Panc1 (cell line): ENCODE measurements at regions not wholly inside any gene's neighbourhood (a gene's known extent, or its start where the extent isn't known, plus 50 kb on each side); places are given as distances from the start of the nearest gene placed in this dataset.

ENCODE experiments used
- ATAC-seq: fragments of 200-7000 bp; cut with Tn5 transposase; 2 replicates; pipeline ENCODE4 v1.9.1; 2020; ENCODE audit warnings: mild to moderate bottlenecking, moderate library complexity
- BruUV-seq: library from RNA; stranded (reverse); fragments of 400-500 nt; replicated peaks from 2 replicates; lab custom pipeline; 2021; lab: Mats Ljungman, UMichigan
- CTCF ChIA-PET: fragments of 300-600 bp; sonication (Branson Sonifier 250); formaldehyde crosslinking; loops from one replicate; lab custom pipeline; 2022; ENCODE audit warnings: antibody characterized with exemption; lab: Charles Lee
- POLR2A ChIA-PET: fragments of 300-600 bp; sonication (Branson Sonifier 250); formaldehyde crosslinking; loops from one replicate; lab custom pipeline; 2022; ENCODE audit warnings: antibody characterized with exemption; lab: Charles Lee
- DNase-seq: peaks from one replicate; pipeline ENCODE4 v3.0.0-alpha.2; 2010; ENCODE audit warnings: low read depth, low spot score
- H3K27ac ChIP-seq: 2 replicates; pipeline ENCODE4 v1.5.1; 2011; ENCODE audit warnings: mild to moderate bottlenecking, low read length, inconsistent platforms
- H3K27me3 ChIP-seq: fragments of 200-500 bp; sonication (Bioruptor generic); 2 replicates; pipeline ENCODE4 v1.6.0; 2014; ENCODE audit warnings: low read length, inconsistent platforms; ENCODE audit not compliant: control insufficient read depth, insufficient read depth
- H3K36me3 ChIP-seq: fragments of 200-500 bp; sonication (Bioruptor generic); 2 replicates; pipeline ENCODE4 v1.5.1; 2014; ENCODE audit warnings: inconsistent platforms, mild to moderate bottlenecking, low read length, moderate library complexity; ENCODE audit not compliant: control insufficient read depth, insufficient read depth
- H3K4me1 ChIP-seq: 2 replicates; pipeline ENCODE4 v1.5.1; 2011; ENCODE audit warnings: inconsistent platforms, mild to moderate bottlenecking, low read length, moderate library complexity; ENCODE audit not compliant: control insufficient read depth, insufficient read depth
- H3K4me3 ChIP-seq, 2 experiments: 2 replicates each; pipeline ENCODE4 v1.5.1; 2011 to 2012; ENCODE audit warnings: low read depth in 2 of 2, low read length in 2 of 2, mild to moderate bottlenecking in 2 of 2, inconsistent platforms in 1 of 2, moderate library complexity in 1 of 2
- H3K9me3 ChIP-seq: fragments of 200-500 bp; sonication (Bioruptor generic); 2 replicates; pipeline ENCODE4 v1.5.1; 2014; ENCODE audit warnings: low read depth, mild to moderate bottlenecking, inconsistent platforms, low read length, moderate library complexity; ENCODE audit not compliant: control insufficient read depth, insufficient read depth
- CTCF ChIP-seq: fragments of 450-650 bp; IDR thresholded peaks from 2 replicates; pipeline ENCODE4 v1.5.1; 2017; ENCODE audit warnings: mild to moderate bottlenecking
- POLR2AphosphoS5 ChIP-seq: IDR thresholded peaks from 2 replicates; pipeline ENCODE4 v1.6.1; 2012; ENCODE audit warnings: mild to moderate bottlenecking, low read depth, low read length, moderate library complexity
- REST ChIP-seq, 2 experiments: IDR thresholded peaks; 2 replicates each; pipeline ENCODE4 v1.6.1; 2011 to 2012; ENCODE audit warnings: low read depth in 2 of 2, control low read depth in 1 of 2, low read length in 1 of 2, mild to moderate bottlenecking in 1 of 2, moderate library complexity in 1 of 2; ENCODE audit not compliant: insufficient read depth in 1 of 2
- SIN3A ChIP-seq: IDR thresholded peaks from 2 replicates; pipeline ENCODE4 v1.6.1; 2012; ENCODE audit warnings: low read depth, mild to moderate bottlenecking, low read length, moderate library complexity, borderline replicate concordance; ENCODE audit not compliant: insufficient read depth
- TCF7L2 ChIP-seq: IDR thresholded peaks from 2 replicates; pipeline ENCODE4 v1.6.1; 2011; ENCODE audit warnings: mild to moderate bottlenecking, low read depth, low read length, inconsistent platforms
- in situ Hi-C: cut with HindIII; loops from 2 replicates; pipeline ENCODE4 v1.10.0; 2016; ENCODE audit warnings: low sequenced_read_pairs, low pct_unique_long_range_greater_than_20kb
- intact Hi-C: fragments of 100-400 bp; cut with micrococcal nuclease; formaldehyde crosslinking; loops from one replicate; pipeline ENCODE4 v1.10.0; 2022; ENCODE audit not compliant: unreplicated experiment

- no peak overlapping the region for H3K27ac ChIP-seq
- POLR2A ChIA-PET = no interaction called here
- in situ Hi-C loops (no loop called here), intact Hi-C loops (no loop called here)
- no peaks in the 10 kb centered on the region for H3K27me3 ChIP-seq
- ATAC-seq (no peak), DNase-seq (no peak)
- CTCF ChIA-PET = no interaction called here
- no peaks in the 10 kb centered on the region for H3K36me3 ChIP-seq
- H3K4me1 ChIP-seq = no peaks in the 10 kb centered on the region
- TF ChIP-seq CTCF (no peak), POLR2AphosphoS5 (no peak), TCF7L2 (no peak), REST (IDR thresholded peaks at IDR 0.05; ENCODE audit: insufficient read depth in 1 of 2, low read depth in 2 of 2, low read length in 1 of 2) (no peak), SIN3A (no peak)
- no peak overlapping the region for H3K4me3 ChIP-seq
- no peaks in the 10 kb centered on the region for H3K9me3 ChIP-seq
- no TSS peak for BruUV-seq
Observed at GRCh38 chr3:82954486-82954885, 1193.0 kb upstream of the GBE1 start.

- CTCF ChIA-PET = no interaction called here
- no peak overlapping the region for H3K27ac ChIP-seq
- TF ChIP-seq REST (IDR thresholded peaks at IDR 0.05; ENCODE audit: insufficient read depth in 1 of 2, low read depth in 2 of 2, low read length in 1 of 2) (no peak), POLR2AphosphoS5 (no peak), SIN3A (no peak), CTCF (no peak)
- no TSS peak for BruUV-seq
- ATAC-seq = no peak
- H3K9me3 ChIP-seq = peaks cover 10% of the 10 kb centered on the region; the same call in 1 of the 2 replicates
- H3K36me3 ChIP-seq = no peaks in the 10 kb centered on the region
- no peak overlapping the region for H3K4me3 ChIP-seq
- in situ Hi-C loops = no loop called here
- H3K4me1 ChIP-seq = no peaks in the 10 kb centered on the region
- H3K27me3 ChIP-seq = no peaks in the 10 kb centered on the region
- intact Hi-C loops = no loop called here
- POLR2A ChIA-PET = no interaction called here
- no peak for DNase-seq
Observed at GRCh38 chr3:82942041-82942440, 1180.6 kb upstream of the GBE1 start.
